K562 (cell line): ENCODE measurements at regions not wholly inside any gene's neighbourhood (a gene's known extent, or its start where the extent isn't known, plus 50 kb on each side); places are given as distances from the start of the nearest gene placed in this dataset.

Experiments
- ATAC-seq: fragments of 200-7000 bp; cut with Tn5 transposase; 3 replicates; pipeline ENCODE4 v1.9.1; 2020; ENCODE audit warnings: moderate library complexity
- BruUV-seq: library from RNA; stranded (reverse); fragments of 400-500 nt; replicated peaks from 2 replicates; lab custom pipeline; 2021; lab: Mats Ljungman, UMichigan
- CTCF ChIA-PET: fragments of 300-600 bp; formaldehyde crosslinking; extraction: SDS; loops from one replicate; lab custom pipeline; 2021; ENCODE audit warnings: low intra/inter-chr PET ratio; lab: Yijun Ruan, JAX
- POLR2A ChIA-PET: fragments of 300-600, 350-650 bp; sonication (Branson Sonifier 250); formaldehyde crosslinking; extraction: SDS; loops from one replicate; lab custom pipeline; 2021; ENCODE audit warnings: antibody characterized with exemption, inconsistent platforms; lab: Yijun Ruan, JAX
- DNase-seq, 4 experiments: peaks; one replicate each; pipeline versions ENCODE4 v3.0.0 to v3.0.0-alpha.2; 2011 to 2018; ENCODE audit warnings: low spot score in 3 of 4, mixed read lengths in 3 of 4; ENCODE audit errors: extremely low read depth in 1 of 4
- FAIRE-seq: peaks from 2 replicates; lab custom pipeline; 2011; peaks lifted over from hg19 to GRCh38; lab: Jason Lieb, UNC
- H2AFZ ChIP-seq: 2 replicates; pipeline ENCODE4 v1.6.0; 2011; ENCODE audit warnings: low read depth, low read length, control low read depth, inconsistent platforms
- H3K27ac ChIP-seq: fragments of 200-600 bp; 3 replicates; pipeline ENCODE4 v1.8.0; 2011; ENCODE audit warnings: low read depth, mild to moderate bottlenecking, control low read depth, inconsistent platforms, low read length, moderate library complexity, mixed read lengths; ENCODE audit errors: extremely low read depth
- H3K27me3 ChIP-seq, 2 experiments: fragments of 300-600 bp in 1 of 2; 2 replicates in 1 of 2; 3 replicates in 1 of 2; pipeline versions ENCODE4 v1.6.0 to v1.8.0; 2011; ENCODE audit warnings: inconsistent platforms in 2 of 2, low read length in 2 of 2, mild to moderate bottlenecking in 1 of 2, mixed read lengths in 1 of 2, moderate library complexity in 1 of 2; ENCODE audit not compliant: control insufficient read depth in 2 of 2, insufficient read depth in 2 of 2
- H3K36me3 ChIP-seq: fragments of 300-600 bp; 3 replicates; pipeline ENCODE4 v1.8.0; 2011; ENCODE audit warnings: mild to moderate bottlenecking, low read length, inconsistent platforms; ENCODE audit not compliant: control insufficient read depth, insufficient read depth
- H3K4me1 ChIP-seq, 2 experiments: fragments of 200-600 bp in 1 of 2; replicated peaks in 1 of 2; 2 replicates in 1 of 2; 3 replicates in 1 of 2; pipeline versions ENCODE4 v1.5.1 to v1.8.0; 2011; ENCODE audit warnings: inconsistent platforms in 2 of 2, low read length in 2 of 2, mild to moderate bottlenecking in 1 of 2, mixed read lengths in 1 of 2, moderate library complexity in 1 of 2; ENCODE audit not compliant: control insufficient read depth in 2 of 2, insufficient read depth in 2 of 2
- H3K4me2 ChIP-seq: 2 replicates; pipeline ENCODE4 v1.6.1; 2011; ENCODE audit warnings: low read length, control low read depth, inconsistent platforms, mixed read lengths; ENCODE audit not compliant: insufficient read depth
- H3K4me3 ChIP-seq: fragments of 200-600 bp; sonication (generic), shearing (Covaris generic); 2 replicates; pipeline ENCODE4 v1.5.1; 2016; ENCODE audit warnings: control low read depth, inconsistent platforms
- H3K79me2 ChIP-seq: fragments of 200-600 bp; 3 replicates; pipeline ENCODE4 v1.8.0; 2011; ENCODE audit warnings: low read length, inconsistent platforms; ENCODE audit not compliant: control insufficient read depth, insufficient read depth
- H3K9ac ChIP-seq, 2 experiments: 2 replicates each; pipeline versions ENCODE4 v1.6.0 to v1.6.1; 2011; ENCODE audit warnings: low read depth in 2 of 2, low read length in 2 of 2, control low read depth in 1 of 2, inconsistent platforms in 1 of 2, mild to moderate bottlenecking in 1 of 2, mixed read lengths in 1 of 2; ENCODE audit not compliant: insufficient read depth in 1 of 2
- H3K9me1 ChIP-seq: one replicate; pipeline ENCODE4 v1.6.0; 2011; ENCODE audit warnings: inconsistent platforms, mild to moderate bottlenecking, low read length, moderate library complexity; ENCODE audit not compliant: control insufficient read depth, insufficient read depth
- H3K9me3 ChIP-seq: replicated peaks from 2 replicates; pipeline ENCODE4 v1.5.1; 2011; ENCODE audit warnings: low read depth, low read length, inconsistent platforms; ENCODE audit not compliant: control insufficient read depth, insufficient read depth
- H4K20me1 ChIP-seq: replicated peaks from 2 replicates; pipeline ENCODE4 v1.6.1; 2011; ENCODE audit warnings: low read length, inconsistent platforms, mixed read lengths; ENCODE audit not compliant: control insufficient read depth, insufficient read depth
- ADNP ChIP-seq: fragments of 200-800 bp; sonication (Bioruptor generic); IDR thresholded peaks from 2 replicates; pipeline ENCODE4 v1.6.1; 2016; ENCODE audit warnings: missing genetic modification characterization, missing compliant biosample characterization
- BACH1 ChIP-seq: fragments of 200-800 bp; sonication (Bioruptor generic); IDR thresholded peaks from 2 replicates; pipeline ENCODE4 v1.6.1; 2016; ENCODE audit warnings: missing genetic modification characterization, missing compliant biosample characterization
- DDX20 ChIP-seq: fragments of 450-650 bp; IDR thresholded peaks from 2 replicates; pipeline ENCODE4 v1.6.1; 2016; ENCODE audit warnings: missing genetic modification characterization, low read depth, mild to moderate bottlenecking, missing compliant biosample characterization, moderate library complexity
- EZH2 ChIP-seq: IDR thresholded peaks from 2 replicates; pipeline ENCODE4 v1.6.1; 2012; ENCODE audit warnings: low read depth, mild to moderate bottlenecking, inconsistent platforms, low read length, borderline replicate concordance
- FOS ChIP-seq: IDR thresholded peaks from 3 replicates; pipeline ENCODE4 v1.6.1; 2011; ENCODE audit not compliant: insufficient read length; ENCODE audit errors: extremely low read depth
- HLTF ChIP-seq: fragments of 450-650 bp; IDR thresholded peaks from 2 replicates; pipeline ENCODE4 v1.6.1; 2016
- MAZ ChIP-seq, 2 experiments: fragments of 450-650 bp in 1 of 2; sonication (generic) in 1 of 2; formaldehyde crosslinking; IDR thresholded peaks in 1 of 2; conservative IDR thresholded peaks in 1 of 2; 2 replicates each; pipeline versions ENCODE4 v1.4.0 to v1.5.0; 2020; ENCODE audit warnings: mild to moderate bottlenecking in 1 of 2, missing genetic modification reagents in 1 of 2
- RBM15 ChIP-seq: fragments of 200-400 bp; formaldehyde crosslinking; IDR thresholded peaks from 2 replicates; pipeline ENCODE4 v1.6.1; 2018; ENCODE audit warnings: mild to moderate bottlenecking, low read length, moderate library complexity; ENCODE audit not compliant: insufficient read depth
- RBM39 ChIP-seq: fragments of 200-400 bp; formaldehyde crosslinking; optimal IDR thresholded peaks from 2 replicates; pipeline ENCODE3; 2018; ENCODE audit warnings: low read depth, low read length
- RCOR1 ChIP-seq, 2 experiments: IDR thresholded peaks; 2 replicates each; pipeline ENCODE4 v1.6.1; 2012; ENCODE audit warnings: low read depth in 2 of 2, low read length in 2 of 2, borderline replicate concordance in 1 of 2, improper control_type of control experiment in 1 of 2
- TCF7L2 ChIP-seq: fragments of 150-350 bp; IDR thresholded peaks from 2 replicates; pipeline ENCODE4 v1.6.1; 2016; ENCODE audit warnings: low read depth, mild to moderate bottlenecking, low read length, moderate library complexity
- YBX1 ChIP-seq: fragments of 450-650 bp; IDR thresholded peaks from 2 replicates; pipeline ENCODE4 v1.7.1; 2016; ENCODE audit warnings: mild to moderate bottlenecking
- ZNF134 ChIP-seq: fragments of 250-450 bp; sonication (Bioruptor Pico); conservative IDR thresholded peaks from 2 replicates; pipeline ENCODE4 v1.4.0; 2020
- ZNF146 ChIP-seq: IDR thresholded peaks from one replicate; pipeline ENCODE4 v1.6.1; 2018; ENCODE audit warnings: missing compliant biosample characterization; ENCODE audit not compliant: unreplicated experiment
- WGBS: fragments of 100-300 bp; shearing (Covaris generic); methylation state at CpG from one replicate; pipeline ENCODE4 v1.1.6; 2016; ENCODE audit warnings: low coverage, mixed read lengths; ENCODE audit not compliant: insufficient coverage; ENCODE audit errors: missing lambda C conversion rate; 5-methylcytosine and 5-hydroxymethylcytosine counted together
- in situ Hi-C: fragments of 300-500 bp; cut with MboI; formaldehyde crosslinking; loops from 4 replicates; pipeline ENCODE4 v1.15.0; 2018; ENCODE audit warnings: inconsistent platforms, mixed read lengths
- intact Hi-C: fragments of 100-400 bp; cut with micrococcal nuclease; formaldehyde crosslinking; loops from 2 replicates; pipeline ENCODE4 v1.14.2; 2022
- TF ChIP-seq, protein P1 (sequence below): fragments of 250-450 bp; sonication (Bioruptor Pico); IDR thresholded peaks from 2 replicates; pipeline ENCODE4 v1.8.0; 2021; ENCODE audit warnings: moderate library complexity, mild to moderate bottlenecking, inconsistent platforms
- TF ChIP-seq, protein P2 (sequence below): sonication (generic); formaldehyde crosslinking; IDR thresholded peaks from 2 replicates; pipeline ENCODE4 v1.8.0; 2022; ENCODE audit warnings: missing genetic modification reagents, mild to moderate bottlenecking, borderline replicate concordance
- TF ChIP-seq, protein P3 (sequence below): fragments of 150-350 bp; IDR thresholded peaks from 2 replicates; pipeline ENCODE4 v1.6.1; 2014; ENCODE audit warnings: low read depth, mild to moderate bottlenecking, low read length, borderline replicate concordance
- TF ChIP-seq, protein P4 (sequence below): sonication (generic); formaldehyde crosslinking; IDR thresholded peaks from 2 replicates; pipeline ENCODE4 v1.8.1; 2022; ENCODE audit warnings: missing genetic modification reagents

DNA sequence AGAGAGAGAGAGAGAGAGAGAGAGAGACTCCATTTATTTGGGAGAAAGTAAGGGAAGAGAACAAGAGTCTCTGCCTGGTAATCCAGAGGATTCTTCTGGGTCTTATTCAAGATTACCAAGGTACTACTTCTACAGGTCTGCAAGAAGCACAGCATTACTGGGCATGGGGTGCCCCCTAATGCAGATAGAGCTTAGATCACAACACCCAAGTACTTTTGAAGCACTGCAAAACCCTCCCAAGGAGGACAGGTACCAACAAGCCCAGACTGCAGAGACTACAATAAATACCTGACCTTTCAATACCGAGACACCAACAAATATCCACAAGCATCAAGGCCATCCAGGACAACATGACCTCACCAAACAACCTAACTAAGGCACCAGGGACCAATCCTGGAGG is 94.7 kb upstream of the PHF24 start:
- Histone ChIP-seq H3K9me3 (no peaks in the 10 kb centered on the region), H3K27ac (no peak overlapping the region), H3K36me3 (no peaks in the 10 kb centered on the region), H3K4me2 (no peak overlapping the region), H3K4me3 (no peak overlapping the region), H3K27me3 (no peaks in the 10 kb centered on the region), H2AFZ (no peak overlapping the region), H3K9me1 (no peaks in the 10 kb centered on the region), H3K9ac (no peak overlapping the region), H4K20me1 (no peaks in the 10 kb centered on the region), H3K79me2 (no peaks in the 10 kb centered on the region), H3K4me1 (no peaks in the 10 kb centered on the region)
- ChIA-PET CTCF (no interaction called here), POLR2A (no interaction called here)
- no TSS peak for BruUV-seq
- DNase-seq (no peak), ATAC-seq (no peak), FAIRE-seq (no peak)
- WGBS: 0% methylated on average over 1 of the region's 1 CpG
- intact Hi-C loops: no loop called here
- in situ Hi-C loops: no loop called here
- TF ChIP-seq BACH1 (tag) (no peak), MAZ (CRISPR knock-in tag; conservative IDR thresholded peaks at IDR 0.05 in 1 of 2, IDR thresholded peaks at IDR 0.05 in 1 of 2) (no peak), ZNF134 (CRISPR knock-in tag) (no peak), EZH2 (no peak), HLTF (no peak), DDX20 (tag) (no peak), ZNF146 (no peak), YBX1 (no peak), TCF7L2 (no peak), RCOR1 (IDR thresholded peaks at IDR 0.05; ENCODE audit: borderline replicate concordance in 1 of 2, low read depth in 2 of 2, low read length in 2 of 2) (no peak), RBM15 (no peak), FOS (no peak), ADNP (tag) (no peak), RBM39 (no peak)
- TF ChIP-seq, protein P1, sequence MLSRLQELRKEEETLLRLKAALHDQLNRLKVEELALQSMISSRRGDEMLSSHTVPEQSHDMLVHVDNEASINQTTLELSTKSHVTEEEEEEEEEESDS (CRISPR knock-in tag): no peak
- TF ChIP-seq, protein P2, sequence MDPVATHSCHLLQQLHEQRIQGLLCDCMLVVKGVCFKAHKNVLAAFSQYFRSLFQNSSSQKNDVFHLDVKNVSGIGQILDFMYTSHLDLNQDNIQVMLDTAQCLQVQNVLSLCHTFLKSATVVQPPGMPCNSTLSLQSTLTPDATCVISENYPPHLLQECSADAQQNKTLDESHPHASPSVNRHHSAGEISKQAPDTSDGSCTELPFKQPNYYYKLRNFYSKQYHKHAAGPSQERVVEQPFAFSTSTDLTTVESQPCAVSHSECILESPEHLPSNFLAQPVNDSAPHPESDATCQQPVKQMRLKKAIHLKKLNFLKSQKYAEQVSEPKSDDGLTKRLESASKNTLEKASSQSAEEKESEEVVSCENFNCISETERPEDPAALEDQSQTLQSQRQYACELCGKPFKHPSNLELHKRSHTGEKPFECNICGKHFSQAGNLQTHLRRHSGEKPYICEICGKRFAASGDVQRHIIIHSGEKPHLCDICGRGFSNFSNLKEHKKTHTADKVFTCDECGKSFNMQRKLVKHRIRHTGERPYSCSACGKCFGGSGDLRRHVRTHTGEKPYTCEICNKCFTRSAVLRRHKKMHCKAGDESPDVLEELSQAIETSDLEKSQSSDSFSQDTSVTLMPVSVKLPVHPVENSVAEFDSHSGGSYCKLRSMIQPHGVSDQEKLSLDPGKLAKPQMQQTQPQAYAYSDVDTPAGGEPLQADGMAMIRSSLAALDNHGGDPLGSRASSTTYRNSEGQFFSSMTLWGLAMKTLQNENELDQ (CRISPR knock-in tag): no peak
- TF ChIP-seq, protein P3, sequence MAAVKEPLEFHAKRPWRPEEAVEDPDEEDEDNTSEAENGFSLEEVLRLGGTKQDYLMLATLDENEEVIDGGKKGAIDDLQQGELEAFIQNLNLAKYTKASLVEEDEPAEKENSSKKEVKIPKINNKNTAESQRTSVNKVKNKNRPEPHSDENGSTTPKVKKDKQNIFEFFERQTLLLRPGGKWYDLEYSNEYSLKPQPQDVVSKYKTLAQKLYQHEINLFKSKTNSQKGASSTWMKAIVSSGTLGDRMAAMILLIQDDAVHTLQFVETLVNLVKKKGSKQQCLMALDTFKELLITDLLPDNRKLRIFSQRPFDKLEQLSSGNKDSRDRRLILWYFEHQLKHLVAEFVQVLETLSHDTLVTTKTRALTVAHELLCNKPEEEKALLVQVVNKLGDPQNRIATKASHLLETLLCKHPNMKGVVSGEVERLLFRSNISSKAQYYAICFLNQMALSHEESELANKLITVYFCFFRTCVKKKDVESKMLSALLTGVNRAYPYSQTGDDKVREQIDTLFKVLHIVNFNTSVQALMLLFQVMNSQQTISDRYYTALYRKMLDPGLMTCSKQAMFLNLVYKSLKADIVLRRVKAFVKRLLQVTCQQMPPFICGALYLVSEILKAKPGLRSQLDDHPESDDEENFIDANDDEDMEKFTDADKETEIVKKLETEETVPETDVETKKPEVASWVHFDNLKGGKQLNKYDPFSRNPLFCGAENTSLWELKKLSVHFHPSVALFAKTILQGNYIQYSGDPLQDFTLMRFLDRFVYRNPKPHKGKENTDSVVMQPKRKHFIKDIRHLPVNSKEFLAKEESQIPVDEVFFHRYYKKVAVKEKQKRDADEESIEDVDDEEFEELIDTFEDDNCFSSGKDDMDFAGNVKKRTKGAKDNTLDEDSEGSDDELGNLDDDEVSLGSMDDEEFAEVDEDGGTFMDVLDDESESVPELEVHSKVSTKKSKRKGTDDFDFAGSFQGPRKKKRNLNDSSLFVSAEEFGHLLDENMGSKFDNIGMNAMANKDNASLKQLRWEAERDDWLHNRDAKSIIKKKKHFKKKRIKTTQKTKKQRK: no peak
- TF ChIP-seq, protein P4, sequence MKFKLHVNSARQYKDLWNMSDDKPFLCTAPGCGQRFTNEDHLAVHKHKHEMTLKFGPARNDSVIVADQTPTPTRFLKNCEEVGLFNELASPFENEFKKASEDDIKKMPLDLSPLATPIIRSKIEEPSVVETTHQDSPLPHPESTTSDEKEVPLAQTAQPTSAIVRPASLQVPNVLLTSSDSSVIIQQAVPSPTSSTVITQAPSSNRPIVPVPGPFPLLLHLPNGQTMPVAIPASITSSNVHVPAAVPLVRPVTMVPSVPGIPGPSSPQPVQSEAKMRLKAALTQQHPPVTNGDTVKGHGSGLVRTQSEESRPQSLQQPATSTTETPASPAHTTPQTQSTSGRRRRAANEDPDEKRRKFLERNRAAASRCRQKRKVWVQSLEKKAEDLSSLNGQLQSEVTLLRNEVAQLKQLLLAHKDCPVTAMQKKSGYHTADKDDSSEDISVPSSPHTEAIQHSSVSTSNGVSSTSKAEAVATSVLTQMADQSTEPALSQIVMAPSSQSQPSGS (CRISPR knock-in tag): no peak
